GM21529 (cell line): ENCODE measurements at regions not wholly inside any gene's neighbourhood (a gene's known extent, or its start where the extent isn't known, plus 50 kb on each side); places are given as distances from the start of the nearest gene placed in this dataset.

Experiments
- ATAC-seq: cut with Tn5 transposase; IDR thresholded peaks from one replicate; pipeline ENCODE4 v1.9.1; 2021; ENCODE audit not compliant: unreplicated experiment

DNA sequence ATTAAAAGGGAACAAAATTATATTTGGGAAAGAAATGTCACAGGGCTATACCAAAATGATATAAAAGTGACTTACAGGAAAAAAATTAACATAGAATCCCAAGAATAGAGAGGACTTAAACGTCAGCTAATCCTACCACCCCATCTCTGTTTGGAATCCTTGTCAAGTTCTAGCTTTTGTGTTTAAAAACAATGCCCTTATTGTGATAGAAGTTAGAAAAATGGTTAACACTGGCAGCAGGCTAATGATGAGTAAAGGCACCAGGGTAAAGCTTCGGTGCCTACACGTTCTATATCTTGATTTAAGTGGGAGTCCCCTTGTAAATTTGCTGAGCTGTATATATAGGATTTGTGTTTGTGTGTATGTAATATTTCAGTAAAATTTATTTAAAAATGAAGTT, 453.3 kb upstream of the TENM4 start:
- no peak for ATAC-seq

DNA sequence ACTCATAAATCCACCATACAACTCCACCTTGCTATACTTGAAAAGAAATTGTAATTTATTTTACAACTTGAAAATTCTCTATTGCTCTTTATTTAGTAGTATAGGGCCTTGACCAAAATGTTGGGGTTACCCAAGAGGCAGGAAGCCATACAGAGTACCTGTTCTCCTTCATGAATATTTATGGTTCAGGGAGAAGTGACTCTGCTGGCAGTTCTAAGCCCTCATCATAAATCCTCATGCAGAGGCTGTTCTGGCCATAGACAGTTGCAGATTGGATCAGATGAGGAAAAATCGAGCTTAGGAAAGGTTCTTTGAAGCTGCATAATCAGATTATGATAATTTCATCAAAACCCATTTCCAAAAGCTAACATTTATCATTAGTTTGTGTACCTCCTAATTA, 449.4 kb upstream of the TENM4 start:
- ATAC-seq = no peak

DNA sequence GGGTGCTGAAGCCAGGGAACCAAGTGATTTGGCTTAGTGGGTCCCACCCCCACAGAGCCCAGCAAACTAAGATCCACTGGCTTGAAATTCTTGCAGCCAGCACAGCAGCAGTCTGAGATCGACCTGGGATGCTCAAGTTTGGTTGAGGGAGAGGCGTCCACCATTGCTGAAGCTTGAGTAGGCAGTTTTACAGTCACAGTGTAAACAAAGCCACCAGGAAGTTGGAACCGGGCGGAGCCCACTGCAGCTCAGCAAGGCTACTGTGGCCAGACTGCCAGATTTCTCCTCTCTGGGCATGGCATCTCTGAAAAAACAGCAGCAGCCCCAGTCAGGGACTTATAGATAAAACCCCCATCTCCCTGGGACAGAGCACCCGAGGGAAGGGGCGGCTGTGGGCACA, 424.1 kb upstream of the TENM4 start:
- no peak for ATAC-seq

DNA sequence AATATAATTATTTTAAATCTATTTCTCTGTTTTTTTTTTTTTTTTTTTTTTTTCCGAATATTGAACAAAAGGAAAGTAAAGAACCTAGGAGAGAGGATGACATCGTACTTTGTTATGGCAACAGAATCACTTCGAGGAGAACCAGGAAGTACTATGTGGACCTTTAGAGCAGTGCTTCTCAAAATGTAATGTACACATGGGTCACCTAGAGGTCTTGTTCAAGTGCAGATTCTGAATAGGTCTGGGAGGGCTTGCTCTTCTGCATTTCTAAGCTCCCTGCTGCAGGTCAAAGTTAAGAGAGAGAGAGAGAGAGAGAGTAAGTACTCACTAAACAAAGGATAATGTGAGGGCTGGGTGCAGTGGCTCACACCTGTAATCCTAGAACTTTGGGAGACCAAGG, 419.5 kb upstream of the TENM4 start:
- ATAC-seq = no peak

DNA sequence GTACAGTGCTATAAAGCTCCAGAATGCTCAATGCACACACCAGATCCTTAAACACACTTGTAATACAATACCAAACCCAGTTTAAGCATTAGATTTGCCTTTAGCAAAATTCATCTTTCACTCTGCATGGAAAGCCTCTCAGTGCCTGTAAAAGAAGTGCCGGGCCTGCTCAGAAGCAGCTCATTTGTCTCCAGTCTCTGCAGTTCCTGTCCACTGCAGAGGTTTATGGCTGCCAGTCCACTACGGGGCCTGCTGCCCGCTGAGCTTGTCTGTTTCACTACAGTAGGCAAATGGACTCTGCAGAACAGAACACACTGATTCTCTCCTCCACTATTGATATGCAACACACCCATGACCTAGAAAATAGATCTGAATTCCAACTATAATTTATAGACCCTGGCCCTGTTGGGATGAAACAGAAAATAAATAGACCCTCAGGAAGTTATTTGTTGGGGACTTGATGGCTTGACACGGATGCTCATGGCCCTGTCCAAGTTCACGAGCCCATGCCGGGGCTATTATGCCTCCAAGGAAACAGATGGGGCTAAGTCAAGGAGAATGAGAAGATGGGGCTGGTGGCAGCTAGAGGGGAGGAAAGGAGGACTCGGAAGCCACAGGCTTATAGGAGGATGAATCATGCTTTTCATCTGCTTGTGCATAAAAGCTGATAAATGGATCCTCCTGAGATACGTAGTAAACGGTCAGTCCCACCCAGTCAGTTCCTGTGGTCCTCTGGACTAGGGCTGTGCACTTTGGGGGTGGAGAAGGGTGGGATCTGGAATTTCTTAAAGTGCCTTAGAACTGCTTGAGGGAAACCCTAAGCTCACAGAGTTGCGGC, 416.8 kb upstream of the TENM4 start:
- ATAC-seq = no peak

GRCh38 chr11:79852176-79852575, 411.3 kb upstream of the TENM4 start:
- no peak for ATAC-seq

DNA sequence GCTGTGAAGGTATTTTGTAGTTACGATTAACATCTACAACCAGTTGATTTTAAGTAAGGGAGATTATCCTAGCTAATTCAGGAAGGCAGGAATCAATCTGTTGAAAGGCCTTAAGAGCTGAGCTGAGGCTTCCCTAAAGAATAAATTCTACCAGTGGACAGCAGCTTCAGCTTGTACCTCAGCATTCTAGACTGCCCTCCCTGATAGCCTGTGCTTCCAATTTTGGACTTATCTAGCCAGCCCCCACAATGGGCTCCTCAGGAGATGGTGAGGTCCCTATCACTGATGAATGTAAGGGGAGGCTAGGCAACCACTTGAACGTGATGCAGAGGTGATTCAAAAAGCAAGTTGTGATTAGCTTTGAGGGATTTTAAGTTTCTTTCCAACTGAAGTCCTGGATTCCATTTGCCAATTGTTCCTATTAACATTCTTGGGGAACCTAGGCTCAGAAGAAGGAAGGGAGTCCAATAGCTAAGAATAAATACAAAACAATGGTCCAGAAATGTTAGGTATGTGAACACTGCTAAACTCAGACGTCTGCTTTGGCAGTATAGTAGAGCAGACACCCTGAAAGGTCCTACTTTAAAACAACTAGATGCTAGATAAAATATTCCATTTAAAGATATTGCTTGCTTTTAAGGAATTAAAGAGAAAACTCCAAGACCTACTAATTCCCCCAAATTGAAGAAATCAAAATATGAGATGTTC, 404.3 kb upstream of the TENM4 start:
- ATAC-seq = no peak

DNA sequence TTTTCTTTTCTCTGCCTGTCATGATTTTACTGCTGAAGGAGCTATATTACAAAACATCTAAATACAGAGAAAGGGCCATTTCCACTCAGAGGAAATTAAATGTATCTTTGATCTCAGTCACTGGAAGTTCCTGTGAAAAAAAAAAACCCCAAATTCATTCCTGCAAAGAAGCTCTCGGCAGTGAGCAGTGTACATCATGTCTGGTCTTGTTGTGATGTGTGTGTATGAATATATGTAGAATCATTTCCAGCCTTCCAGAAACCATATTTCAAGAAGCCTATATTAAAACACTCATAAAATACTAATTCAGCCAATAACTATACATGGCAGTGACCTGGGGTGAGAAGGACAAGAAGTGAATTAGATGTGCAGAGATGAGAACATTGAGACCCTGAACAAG, 393.2 kb upstream of the TENM4 start:
- ATAC-seq = no peak

DNA sequence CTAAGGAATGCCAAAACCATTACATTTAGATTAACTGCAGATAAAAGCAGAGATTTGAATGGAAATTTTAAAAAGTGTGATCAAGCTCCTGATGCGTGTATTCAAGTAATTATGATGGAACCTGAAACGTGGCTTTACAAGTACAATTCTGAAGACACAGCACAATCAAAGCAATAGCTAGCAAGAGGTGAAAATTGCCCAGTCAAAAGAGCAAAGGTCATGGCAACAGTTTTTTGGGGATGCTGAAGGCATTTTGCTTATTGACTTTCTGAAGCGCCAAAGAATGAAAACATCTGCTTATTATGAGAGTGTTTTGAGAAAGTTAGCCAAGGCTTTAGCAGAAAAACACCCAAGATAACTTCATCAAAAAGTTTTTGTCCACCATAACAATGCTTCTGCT, 389.6 kb upstream of the TENM4 start:
- ATAC-seq = no peak

DNA sequence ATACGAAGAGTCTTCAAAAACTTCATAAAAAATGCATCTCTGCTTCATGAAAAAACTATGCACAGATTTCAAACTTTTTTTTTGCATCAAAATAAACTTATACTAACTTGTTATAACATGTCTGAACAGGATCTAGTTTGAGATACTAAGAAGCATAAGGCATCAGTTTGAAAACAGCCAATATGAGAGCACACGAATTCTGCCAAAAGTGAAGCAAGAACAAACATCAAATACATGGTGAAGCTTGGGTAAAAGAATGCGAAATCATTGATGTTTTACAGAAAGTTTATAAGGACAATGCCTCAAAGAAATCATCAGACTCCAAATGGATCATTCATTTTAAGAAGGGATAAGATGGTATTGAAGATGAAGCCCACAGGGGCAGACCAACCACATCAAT, 389.1 kb upstream of the TENM4 start:
- no peak for ATAC-seq

- ATAC-seq = no peak
These were observed 381.9 kb upstream of the TENM4 start for GRCh38 chr11:79822766-79823165.

GRCh38 chr11:79813551-79813950, 372.7 kb upstream of the TENM4 start:
- no peak for ATAC-seq

GRCh38 chr11:79809487-79809886, 368.7 kb upstream of the TENM4 start:
- no peak for ATAC-seq

- no peak for ATAC-seq
These were observed 366.7 kb upstream of the TENM4 start for GRCh38 chr11:79807506-79807905.

DNA sequence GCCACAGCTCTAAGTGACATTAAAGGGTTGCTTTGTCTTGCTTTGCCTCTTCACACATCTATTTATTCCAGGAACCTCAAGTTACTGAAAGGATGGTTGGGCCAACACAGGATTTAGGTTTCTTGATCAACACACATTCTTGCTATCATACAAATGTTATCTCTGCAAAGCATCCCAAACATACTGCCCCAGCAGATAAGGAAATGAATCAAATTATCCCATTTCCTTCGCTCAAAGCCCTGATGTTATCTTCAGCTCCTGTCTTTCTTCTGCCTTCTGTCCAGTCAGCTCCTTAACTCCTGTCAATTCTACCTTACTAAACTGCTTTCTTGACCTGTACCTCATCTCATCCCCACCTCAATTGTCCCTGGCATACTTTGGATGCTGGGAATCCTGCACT, 355.9 kb upstream of the TENM4 start:
- ATAC-seq = no peak

GRCh38 chr11:79794484-79795393, 353.9 kb upstream of the TENM4 start:
- ATAC-seq = no peak

- ATAC-seq = no peak
These were observed 353.2 kb upstream of the TENM4 start for GRCh38 chr11:79794057-79794456.

GRCh38 chr11:79786961-79787360, 346.1 kb upstream of the TENM4 start:
- no peak for ATAC-seq

DNA sequence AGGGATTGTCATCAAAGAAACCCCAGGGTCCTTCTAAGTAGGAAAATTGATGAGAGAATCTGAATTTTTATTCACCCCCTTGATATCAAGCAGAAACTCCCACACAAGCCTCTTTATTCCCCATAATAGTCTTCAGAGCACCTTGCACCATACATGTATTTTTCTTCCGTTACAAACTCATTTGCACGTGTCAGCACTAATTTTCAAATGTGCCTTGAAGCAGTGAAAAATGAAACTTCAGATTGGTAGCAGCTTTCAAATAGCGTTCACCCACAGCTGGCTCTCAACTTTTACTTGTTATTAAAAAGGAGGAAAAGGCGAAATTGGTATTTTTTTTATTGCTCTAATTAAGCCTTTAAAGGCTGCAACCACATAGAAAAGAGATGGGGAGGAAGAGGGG, 343.0 kb upstream of the TENM4 start:
- no peak for ATAC-seq

GRCh38 chr11:79768343-79768742, 327.5 kb upstream of the TENM4 start:
- ATAC-seq = no peak

GRCh38 chr11:79762279-79762921, 321.6 kb upstream of the TENM4 start:
- no peak for ATAC-seq
